ENCODE measurements at regions not wholly inside any gene's neighbourhood (a gene's known extent, or its start where the extent isn't known, plus 50 kb on each side); places are given as distances from the start of the nearest gene placed in this dataset.
"Not testable (repeated sequence)": the region's sequence is repeated elsewhere in the genome, so short reads cannot be mapped to it uniquely, and the experiment has no call there.

GRCh38 chr1:143839182-143839581, 132.6 kb downstream of the FAM72C start:
- DNase-seq, result not testable (repeated sequence)

GRCh38 chr1:143838598-143838929, 133.2 kb downstream of the FAM72C start:
- not testable (repeated sequence) for DNase-seq

DNA sequence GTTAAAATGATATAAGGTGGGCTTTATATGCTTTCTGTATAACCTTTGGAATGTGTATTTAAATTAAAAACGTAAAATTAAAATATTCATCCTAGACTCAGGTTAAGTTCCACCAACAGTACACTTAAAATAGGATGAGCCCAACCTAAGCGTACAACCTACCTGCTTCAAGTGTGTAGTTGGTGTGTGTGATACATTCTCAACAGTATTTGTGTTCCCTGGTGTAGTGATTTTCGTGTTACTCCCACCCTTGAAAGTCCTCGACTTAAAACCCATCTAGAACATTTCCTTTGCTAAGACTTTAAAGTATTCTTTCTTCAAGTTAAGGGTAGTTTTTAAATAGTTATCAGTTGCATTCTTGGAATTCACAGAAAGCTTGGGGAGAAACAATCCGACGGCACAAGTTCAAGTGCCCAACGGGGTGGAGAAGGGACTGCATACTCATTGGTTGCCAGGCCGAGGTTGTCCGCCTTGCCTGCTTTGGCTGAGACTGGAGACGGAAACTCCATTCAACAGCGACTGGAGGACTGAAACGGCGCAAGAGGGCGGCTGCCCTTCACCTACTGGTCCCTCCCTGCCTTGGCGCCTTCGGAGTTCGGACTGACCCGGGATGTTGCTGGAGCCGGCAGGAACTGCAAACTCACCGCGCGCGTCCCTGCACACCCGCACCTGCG, 133.7 kb downstream of the FAM72C start:
- not testable (repeated sequence) for DNase-seq

- not testable (repeated sequence) for DNase-seq
Measured at GRCh38 chr1:143833376-143833775, 138.4 kb downstream of the FAM72C start.

GRCh38 chr1:143832379-143832716, 139.4 kb downstream of the FAM72C start:
- not testable (repeated sequence) for DNase-seq

DNA sequence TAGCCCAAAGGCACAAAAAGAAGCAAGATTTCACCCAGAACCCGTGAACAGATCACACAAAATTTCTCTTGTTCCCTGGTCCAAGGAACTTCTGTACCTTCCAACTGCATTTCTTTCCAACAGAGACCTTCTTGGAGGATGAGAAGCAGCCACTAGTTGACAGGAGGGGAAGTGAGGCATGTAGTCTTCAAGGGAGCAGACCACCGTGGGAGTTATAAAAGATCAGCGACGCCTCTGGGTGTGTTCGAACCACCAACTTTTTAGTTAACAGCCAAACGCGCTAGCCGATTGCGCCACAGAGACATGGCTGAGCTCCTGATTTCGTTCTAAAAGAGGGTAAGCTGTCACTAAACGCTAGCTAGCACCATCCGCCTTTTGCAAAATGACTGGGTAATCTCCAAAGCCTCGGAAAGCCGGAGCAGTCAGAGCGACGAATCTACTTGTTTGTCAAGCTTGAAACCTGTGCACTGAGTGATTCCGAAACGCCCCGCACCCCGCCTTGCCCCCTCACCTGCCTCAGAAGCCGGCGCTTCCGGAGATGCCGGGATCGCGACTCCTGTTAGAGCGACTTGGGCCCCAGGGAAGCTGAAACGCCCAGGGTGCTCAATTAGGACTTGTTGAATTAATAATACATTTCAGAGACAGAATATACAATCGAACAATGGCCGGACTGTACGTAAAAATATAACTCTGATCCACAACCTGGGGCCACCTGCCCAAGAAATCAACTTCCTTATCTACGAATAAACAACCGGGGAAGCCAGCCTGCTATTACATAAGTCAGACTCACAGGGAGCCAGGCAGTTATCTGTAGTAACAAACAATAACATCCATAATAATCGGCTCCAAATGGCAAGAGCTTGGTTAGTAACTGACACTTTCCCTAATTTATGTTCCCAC, 140.1 kb downstream of the FAM72C start:
- DNase-seq, result peak in 1 of 5 experiments; percentile 18

DNA sequence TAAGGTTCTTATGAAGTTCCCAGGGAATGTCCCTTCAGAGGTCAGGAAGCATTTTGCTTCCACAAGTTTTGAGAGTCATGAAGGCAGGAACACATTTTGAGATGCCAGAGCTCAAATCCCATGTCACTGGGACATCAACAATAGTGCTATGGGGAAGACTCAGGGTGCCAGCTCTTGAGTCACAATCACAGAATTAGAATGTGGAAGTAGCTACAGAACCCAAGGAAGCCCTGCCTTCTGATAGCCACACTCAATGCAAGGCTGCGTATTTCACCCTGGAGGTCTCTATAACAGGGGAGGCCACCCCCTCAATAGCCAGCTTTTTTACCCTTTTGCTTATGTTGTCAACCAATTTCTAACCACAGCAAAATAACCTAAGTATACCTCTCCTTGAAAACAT, 145.6 kb downstream of the FAM72C start:
- not testable (repeated sequence) for DNase-seq

DNA sequence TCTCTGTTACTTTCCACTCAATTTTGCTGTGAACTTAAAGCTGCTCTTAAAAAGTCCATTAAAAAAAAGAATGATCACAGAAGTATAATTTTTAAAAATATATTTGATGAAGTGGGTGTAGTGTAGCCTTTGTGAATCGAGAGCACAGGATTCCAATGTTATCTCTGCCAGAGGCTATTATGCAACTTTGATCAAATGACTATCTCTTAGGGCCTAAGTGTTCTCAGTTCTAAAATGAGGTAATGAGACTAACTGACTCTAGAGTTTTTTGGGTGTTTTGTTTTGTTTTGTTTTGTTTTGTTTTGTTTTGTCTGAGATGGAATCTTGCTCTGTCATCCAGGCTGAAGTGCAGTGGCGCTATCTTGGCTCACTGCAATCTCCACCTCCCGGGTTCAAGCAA, 147.5 kb downstream of the FAM72C start:
- DNase-seq, result not testable (repeated sequence)

GRCh38 chr1:143820058-143820457, 151.7 kb downstream of the FAM72C start:
- not testable (repeated sequence) for DNase-seq

GRCh38 chr1:143816369-143816768, 155.4 kb downstream of the FAM72C start:
- DNase-seq, result not testable (repeated sequence)

DNA sequence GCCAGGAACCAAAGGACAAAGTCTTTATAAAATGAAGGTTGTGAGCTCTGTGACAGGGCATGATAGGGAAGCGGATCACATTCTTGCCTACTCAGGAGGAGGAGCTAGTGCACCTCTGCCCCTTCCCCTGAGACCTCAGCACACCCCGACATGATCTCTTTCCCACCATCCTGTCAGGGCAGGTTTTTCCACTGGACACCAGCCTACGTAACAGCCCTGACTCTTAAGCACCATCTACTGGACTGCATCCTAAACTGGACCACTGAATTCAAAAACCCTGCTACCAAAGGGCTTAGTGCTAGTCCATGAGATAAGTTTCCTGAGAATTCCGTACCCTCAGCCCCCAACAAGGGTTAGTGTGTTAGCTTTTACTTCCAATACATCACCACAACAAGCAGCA, 166.4 kb downstream of the FAM72C start:
- DNase-seq, result not testable (repeated sequence)

DNA sequence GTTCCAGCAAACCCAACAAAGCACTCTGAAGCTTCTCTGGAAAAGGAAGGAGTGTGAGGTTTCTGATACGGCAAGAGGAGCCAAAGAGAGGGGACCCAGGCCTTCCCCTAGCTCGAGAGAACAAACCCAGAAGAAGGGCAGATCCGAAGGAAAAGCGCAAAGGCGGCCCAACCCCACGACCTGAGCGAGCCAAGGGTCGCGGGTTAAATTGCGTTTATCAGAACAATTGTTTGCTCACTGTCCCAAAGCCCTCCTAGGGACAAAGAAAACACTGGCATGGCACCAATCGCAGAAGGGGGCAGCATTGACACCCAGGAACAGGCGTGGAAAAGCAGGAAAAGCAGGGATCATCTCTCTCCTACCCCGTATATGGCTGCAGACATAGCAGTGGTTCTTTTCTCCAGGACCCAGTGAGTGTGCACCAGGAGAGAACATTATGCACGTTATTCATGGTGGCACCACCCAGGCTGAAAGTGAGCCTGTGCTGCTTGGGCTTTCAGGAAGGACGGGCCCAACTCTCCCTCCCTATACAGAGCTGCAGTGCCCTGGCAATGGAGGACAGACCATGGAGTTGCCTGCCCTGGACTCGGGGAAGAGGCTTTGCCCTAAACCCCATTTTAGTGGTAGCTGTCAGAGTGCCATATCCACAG, 167.0 kb downstream of the FAM72C start:
- DNase-seq, result not testable (repeated sequence)

DNA sequence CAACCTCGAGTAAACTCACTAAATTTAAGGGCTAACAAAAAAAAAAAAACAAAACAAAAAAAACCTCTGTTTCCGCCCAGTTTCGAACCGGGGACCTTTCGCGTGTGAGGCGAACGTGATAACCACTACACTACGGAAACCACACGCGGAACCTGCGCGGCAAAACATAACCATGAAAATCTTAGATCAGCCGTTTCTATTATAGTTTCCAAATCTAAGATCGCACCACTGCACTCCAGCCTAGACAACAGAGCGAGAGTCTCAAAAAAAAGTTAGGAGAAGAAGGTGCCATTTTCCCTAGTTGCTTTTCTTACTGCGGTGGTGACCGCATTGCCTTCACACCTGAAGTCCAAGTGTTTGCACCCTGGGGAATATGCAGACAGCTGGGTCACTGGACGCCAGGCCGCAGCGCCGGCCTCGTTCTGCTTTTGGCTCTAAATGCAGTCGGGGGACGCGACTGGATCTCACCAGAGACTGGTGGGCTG, 167.8 kb downstream of the FAM72C start:
- peak in 2 of 5 experiments; percentile 3 to 59 for DNase-seq

GRCh38 chr1:143803095-143803494, 168.7 kb downstream of the FAM72C start:
- DNase-seq, result not testable (repeated sequence)

GRCh38 chr1:143799568-143800187, 172.1 kb downstream of the FAM72C start:
- not testable (repeated sequence) for DNase-seq

- not testable (repeated sequence) for DNase-seq
Measured at GRCh38 chr1:143796369-143796768, 175.4 kb downstream of the FAM72C start.

DNA sequence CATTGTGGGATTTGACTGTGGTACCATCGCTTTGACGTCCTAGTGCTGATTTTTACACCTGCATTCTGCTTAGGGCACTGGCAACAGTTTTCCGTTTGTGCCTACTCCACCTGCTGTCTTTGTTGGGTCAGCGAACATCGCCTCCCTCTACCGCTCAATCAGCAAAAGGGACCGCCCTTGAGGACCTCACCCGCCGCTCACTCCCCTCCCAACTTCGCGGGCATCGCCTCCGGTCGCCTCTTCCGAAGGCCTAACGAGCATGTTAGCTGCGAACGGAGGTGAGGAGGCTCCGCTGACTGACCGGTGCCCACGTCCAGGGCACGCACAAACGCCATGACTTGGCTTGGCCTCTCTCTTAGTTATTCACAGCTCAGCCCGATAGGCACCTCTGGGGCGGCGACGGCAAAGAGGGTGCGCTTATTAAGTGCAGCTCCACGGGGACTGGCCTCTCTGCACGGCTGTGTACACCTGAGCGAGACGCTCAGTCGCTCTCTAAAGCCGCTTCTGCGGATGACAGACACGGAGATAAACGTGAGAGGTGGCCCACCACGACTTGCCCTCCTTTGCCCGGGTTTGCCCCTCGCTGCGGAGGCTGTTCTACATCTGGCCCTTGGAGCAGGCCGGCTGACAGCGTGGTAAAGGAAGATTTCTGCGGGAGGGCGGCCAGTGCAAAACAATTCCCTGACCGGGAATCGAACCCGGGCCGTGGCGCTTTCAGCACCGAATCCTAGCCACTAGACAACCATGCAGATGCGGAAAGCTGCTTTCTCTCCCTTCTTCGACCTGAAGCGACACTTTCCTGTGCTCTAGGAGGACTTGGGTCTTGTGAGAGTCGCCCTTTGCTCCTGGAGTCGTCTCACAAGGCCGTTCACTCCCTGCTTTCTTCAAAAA, 179.5 kb downstream of the FAM72C start:
- not testable (repeated sequence) for DNase-seq

DNA sequence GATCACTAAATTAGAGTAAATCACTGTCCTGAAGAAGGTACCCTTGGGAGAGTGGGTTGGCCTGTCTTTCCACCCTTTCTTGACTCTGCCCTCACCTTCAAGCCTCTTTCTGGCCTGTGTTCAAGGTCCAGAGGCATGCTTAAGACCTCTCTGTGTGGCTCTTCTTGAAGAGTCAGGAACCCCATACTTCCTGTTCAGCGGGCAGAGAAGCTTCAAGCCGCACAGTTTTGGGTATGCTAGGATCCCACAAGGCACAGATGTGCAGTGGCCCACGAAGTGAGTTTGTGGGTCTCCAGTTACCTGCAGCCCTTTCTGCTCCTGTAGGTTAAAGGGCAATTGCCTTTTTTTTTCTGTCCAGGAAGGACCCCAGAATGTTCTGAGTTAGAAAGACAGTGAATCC, 185.4 kb downstream of the FAM72C start:
- not testable (repeated sequence) for DNase-seq

DNA sequence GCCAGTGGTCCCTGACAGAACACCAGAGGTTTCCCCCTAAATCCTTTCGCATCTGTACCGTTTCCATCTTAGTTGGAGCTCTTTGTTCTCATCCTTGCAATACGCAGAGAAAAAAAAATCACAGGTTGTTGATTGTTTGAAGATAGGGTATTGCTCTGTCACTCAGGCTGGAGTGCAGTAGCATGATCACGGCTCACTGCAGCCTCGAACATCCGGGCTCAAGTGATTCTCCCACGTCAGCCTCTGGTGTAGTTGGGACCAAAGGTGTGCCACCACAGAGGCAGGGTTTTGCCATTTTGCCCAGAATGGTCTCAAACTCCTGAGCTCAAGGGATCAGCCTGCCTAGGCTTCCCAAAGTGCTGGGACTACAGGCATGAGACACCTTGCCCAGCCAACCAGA, 185.9 kb downstream of the FAM72C start:
- not testable (repeated sequence) for DNase-seq

DNA sequence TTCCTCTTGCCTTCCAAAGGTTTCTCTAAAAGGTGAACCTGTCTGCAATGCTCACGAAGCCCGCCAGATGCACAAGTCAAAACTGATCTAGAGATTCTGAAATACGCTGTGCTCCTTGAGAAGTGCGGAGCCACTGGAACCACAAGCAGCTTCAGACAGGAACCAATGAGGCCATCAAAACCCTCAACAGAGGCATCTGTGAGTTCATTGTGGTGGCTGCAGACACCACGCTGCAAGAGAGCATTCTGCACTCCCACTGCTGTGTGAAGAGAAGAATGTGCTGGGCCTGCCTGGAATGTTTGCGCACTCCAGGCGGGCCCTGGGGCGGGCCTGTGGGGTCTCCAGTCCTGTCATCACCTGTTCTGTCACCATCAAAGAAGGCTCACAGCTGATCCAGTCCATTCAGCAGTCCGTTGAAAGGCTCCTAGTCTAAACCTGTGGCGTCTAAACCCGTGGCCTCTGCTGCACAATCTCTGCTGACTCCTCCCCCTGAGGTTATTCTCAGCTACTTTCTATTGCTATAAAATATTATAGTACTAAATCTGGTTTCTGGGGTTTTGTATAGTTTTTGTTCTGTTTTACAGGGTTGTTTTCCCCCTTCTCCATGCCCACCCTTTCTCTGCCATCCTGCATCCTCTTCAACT, 187.4 kb downstream of the FAM72C start:
- not testable (repeated sequence) for DNase-seq

- not testable (repeated sequence) for DNase-seq
Measured at GRCh38 chr1:143778178-143778577, 193.6 kb downstream of the FAM72C start.

Measured in T-helper 2 cell (primary cell).